Suprapubic skin (tissue), 4 donors: ENCODE measurements at regions not wholly inside any gene's neighbourhood (a gene's known extent, or its start where the extent isn't known, plus 50 kb on each side); places are given as distances from the start of the nearest gene placed in this dataset.

Source experiments
- DNase-seq, 2 donors: peaks; one replicate each; pipeline ENCODE4 v3.0.0-alpha.2; 2019; ENCODE audit warnings: low spot score in 2 of 2
- H3K27ac ChIP-seq: fragments of 200-600 bp; sonication (generic); one replicate; pipeline ENCODE4 v1.5.1; 2019
- H3K27me3 ChIP-seq: fragments of 200-600 bp; sonication (generic); one replicate; pipeline ENCODE4 v1.5.1; 2019
- H3K36me3 ChIP-seq: fragments of 200-600 bp; sonication (generic); one replicate; pipeline ENCODE4 v1.5.1; 2019
- H3K4me1 ChIP-seq: fragments of 200-600 bp; sonication (generic); one replicate; pipeline ENCODE4 v1.5.1; 2019
- H3K4me3 ChIP-seq: fragments of 200-600 bp; sonication (generic); one replicate; pipeline ENCODE4 v1.5.1; 2019; ENCODE audit warnings: mild to moderate bottlenecking
- H3K9me3 ChIP-seq: fragments of 200-600 bp; sonication (generic); one replicate; pipeline ENCODE4 v1.5.1; 2019
- EP300 ChIP-seq: sonication (generic); formaldehyde crosslinking; IDR thresholded peaks from one replicate; pipeline ENCODE4 v1.6.1; 2017; ENCODE audit warnings: antibody characterized with exemption
- POLR2A ChIP-seq, 2 donors: fragments of 450-650 bp; IDR thresholded peaks; one replicate each; pipeline ENCODE4 v1.6.1; 2017; ENCODE audit warnings: antibody characterized with exemption in 2 of 2, mild to moderate bottlenecking in 2 of 2, moderate library complexity in 2 of 2
- POLR2AphosphoS5 ChIP-seq, 3 donors: sonication (generic); formaldehyde crosslinking; IDR thresholded peaks; one replicate each; pipeline ENCODE4 v1.6.1; 2017; ENCODE audit warnings: antibody characterized with exemption in 3 of 3
- WGBS: methylation state at CpG from one replicate; pipeline ENCODE4 v1.1.5; 2018; 5-methylcytosine and 5-hydroxymethylcytosine counted together
- TF ChIP-seq, protein P1 (sequence below), 2 donors: fragments of 200-600 bp in 1 of 2; fragments of 450-650 bp in 1 of 2; sonication (generic) in 1 of 2; IDR thresholded peaks; one replicate each; pipeline ENCODE4 v1.5.1; 2016 to 2019; ENCODE audit warnings: antibody characterized with exemption in 2 of 2, mild to moderate bottlenecking in 1 of 2, moderate library complexity in 1 of 2

DNA sequence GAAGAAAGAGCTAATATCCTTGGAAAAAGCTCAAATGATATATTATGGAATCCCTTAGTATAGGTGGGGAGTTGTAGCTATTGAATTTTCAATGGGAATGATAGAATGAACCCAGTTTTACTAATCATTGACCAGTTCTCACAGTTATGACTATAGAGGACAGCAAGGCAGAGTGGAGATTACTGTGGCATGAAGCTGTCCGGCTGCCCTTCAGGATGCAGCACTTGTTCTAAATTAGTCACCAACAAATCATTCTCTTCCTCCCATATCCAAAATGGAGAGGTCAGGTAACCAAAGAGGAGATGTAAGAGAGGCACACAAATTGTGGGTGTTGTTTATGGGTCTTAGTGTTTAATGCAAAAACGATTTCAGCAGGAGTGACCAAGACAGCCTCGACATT, 1490.0 kb upstream of the MIR17HG start:
- Histone ChIP-seq H3K27ac (no peak overlapping the region), H3K4me1 (no peaks in the 10 kb centered on the region), H3K4me3 (no peak overlapping the region), H3K27me3 (no peaks in the 10 kb centered on the region), H3K36me3 (no peaks in the 10 kb centered on the region), H3K9me3 (no peaks in the 10 kb centered on the region)
- WGBS = 88% methylated on average over 3 of the region's 3 CpGs
- no peak for TF ChIP-seq EP300
- no peak for TF ChIP-seq POLR2AphosphoS5 (IDR thresholded peaks at IDR 0.05)
- TF ChIP-seq, protein P1, sequence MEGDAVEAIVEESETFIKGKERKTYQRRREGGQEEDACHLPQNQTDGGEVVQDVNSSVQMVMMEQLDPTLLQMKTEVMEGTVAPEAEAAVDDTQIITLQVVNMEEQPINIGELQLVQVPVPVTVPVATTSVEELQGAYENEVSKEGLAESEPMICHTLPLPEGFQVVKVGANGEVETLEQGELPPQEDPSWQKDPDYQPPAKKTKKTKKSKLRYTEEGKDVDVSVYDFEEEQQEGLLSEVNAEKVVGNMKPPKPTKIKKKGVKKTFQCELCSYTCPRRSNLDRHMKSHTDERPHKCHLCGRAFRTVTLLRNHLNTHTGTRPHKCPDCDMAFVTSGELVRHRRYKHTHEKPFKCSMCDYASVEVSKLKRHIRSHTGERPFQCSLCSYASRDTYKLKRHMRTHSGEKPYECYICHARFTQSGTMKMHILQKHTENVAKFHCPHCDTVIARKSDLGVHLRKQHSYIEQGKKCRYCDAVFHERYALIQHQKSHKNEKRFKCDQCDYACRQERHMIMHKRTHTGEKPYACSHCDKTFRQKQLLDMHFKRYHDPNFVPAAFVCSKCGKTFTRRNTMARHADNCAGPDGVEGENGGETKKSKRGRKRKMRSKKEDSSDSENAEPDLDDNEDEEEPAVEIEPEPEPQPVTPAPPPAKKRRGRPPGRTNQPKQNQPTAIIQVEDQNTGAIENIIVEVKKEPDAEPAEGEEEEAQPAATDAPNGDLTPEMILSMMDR (IDR thresholded peaks at IDR 0.05) = no peak
- TF ChIP-seq POLR2A (IDR thresholded peaks at IDR 0.05) = no peak
- DNase-seq = no peak

GRCh38 chr13:89862011-89862690, 1485.3 kb upstream of the MIR17HG start:
- no peak overlapping the region for H3K4me3 ChIP-seq
- no peaks in the 10 kb centered on the region for H3K36me3 ChIP-seq
- DNase-seq = no peak
- no peaks in the 10 kb centered on the region for H3K27me3 ChIP-seq
- no peaks in the 10 kb centered on the region for H3K9me3 ChIP-seq
- TF ChIP-seq POLR2AphosphoS5 (IDR thresholded peaks at IDR 0.05) (no peak), POLR2A (IDR thresholded peaks at IDR 0.05) (no peak), EP300 (no peak)
- TF ChIP-seq, protein P1 (IDR thresholded peaks at IDR 0.05) = no peak
- WGBS = 96% methylated on average over 13 of the region's 13 CpGs
- H3K4me1 ChIP-seq = no peaks in the 10 kb centered on the region
- no peak overlapping the region for H3K27ac ChIP-seq

DNA sequence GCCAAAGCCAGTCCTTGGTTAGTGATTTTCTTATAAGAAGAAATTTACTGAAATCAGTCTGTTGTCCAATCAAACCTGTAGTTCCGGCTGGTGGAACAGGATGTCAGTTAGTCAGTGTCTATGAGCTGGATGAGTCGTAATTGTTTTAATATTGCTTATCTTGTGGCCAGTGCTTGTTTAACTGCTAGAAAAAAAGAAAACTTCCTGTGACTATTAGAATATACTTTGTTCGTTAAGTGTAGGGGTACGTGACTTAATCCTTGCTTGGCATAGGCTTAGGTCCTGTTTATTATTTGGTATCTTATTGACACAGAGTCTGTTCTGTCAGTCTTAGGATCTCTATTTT, 1484.8 kb upstream of the MIR17HG start:
- TF ChIP-seq, protein P1 (IDR thresholded peaks at IDR 0.05) = no peak
- no peak for TF ChIP-seq POLR2A (IDR thresholded peaks at IDR 0.05)
- no peak for TF ChIP-seq EP300
- no peak for TF ChIP-seq POLR2AphosphoS5 (IDR thresholded peaks at IDR 0.05)
- Histone ChIP-seq H3K36me3 (no peaks in the 10 kb centered on the region), H3K9me3 (no peaks in the 10 kb centered on the region), H3K27me3 (no peaks in the 10 kb centered on the region), H3K27ac (no peak overlapping the region), H3K4me3 (no peak overlapping the region), H3K4me1 (no peaks in the 10 kb centered on the region)
- 90% methylated on average over 4 of the region's 4 CpGs for WGBS
- DNase-seq = no peak

DNA sequence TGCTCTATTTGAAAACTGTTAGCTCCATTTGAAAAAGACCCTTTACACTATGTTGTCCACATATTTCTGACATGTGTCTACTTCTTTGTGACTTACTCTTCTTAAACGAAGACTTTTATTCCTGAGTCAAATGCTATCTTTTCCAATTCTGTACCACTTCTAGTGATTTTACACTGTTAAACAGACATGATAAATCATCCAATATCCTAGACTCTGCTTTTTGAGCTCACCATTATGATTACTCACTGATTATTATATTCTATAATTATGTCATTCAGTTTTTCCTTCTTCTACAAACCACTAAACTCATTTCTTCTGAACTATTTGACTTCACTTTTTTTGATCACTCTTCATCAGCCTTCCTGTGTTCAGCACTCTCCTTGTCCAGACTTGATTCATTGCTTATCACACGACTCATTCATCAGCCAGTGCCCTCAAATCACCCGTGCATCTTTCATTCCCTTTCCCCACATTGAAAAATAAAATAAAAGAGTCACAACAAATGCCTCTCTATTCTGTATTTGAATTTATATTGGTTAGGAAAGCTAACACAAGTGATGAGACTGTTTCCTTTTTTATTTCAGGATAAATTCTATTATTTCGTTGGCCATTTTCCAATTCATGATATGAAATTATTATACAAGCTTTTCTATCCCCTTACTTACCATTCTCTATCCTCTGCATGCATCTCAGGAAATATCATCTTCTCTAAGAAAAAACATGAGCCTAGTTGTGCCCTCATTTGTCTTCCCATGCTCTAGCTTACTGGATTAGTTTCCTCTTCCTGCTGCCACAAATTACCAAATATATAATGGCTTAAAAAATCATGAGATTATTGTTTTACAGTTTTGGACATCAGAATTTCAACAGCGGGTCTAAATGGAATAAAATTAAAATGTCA, 1482.1 kb upstream of the MIR17HG start:
- H3K4me1 ChIP-seq = no peaks in the 10 kb centered on the region
- H3K27ac ChIP-seq = no peak overlapping the region
- H3K4me3 ChIP-seq = no peak overlapping the region
- H3K36me3 ChIP-seq = no peaks in the 10 kb centered on the region
- TF ChIP-seq POLR2A (IDR thresholded peaks at IDR 0.05) (no peak), EP300 (no peak), POLR2AphosphoS5 (IDR thresholded peaks at IDR 0.05) (no peak)
- TF ChIP-seq, protein P1 (IDR thresholded peaks at IDR 0.05) = no peak
- WGBS = 58% methylated on average over 5 of the region's 5 CpGs
- DNase-seq = no peak
- no peaks in the 10 kb centered on the region for H3K9me3 ChIP-seq
- H3K27me3 ChIP-seq = no peaks in the 10 kb centered on the region

- no peak overlapping the region for H3K27ac ChIP-seq
- DNase-seq = no peak
- no peak overlapping the region for H3K4me3 ChIP-seq
- H3K27me3 ChIP-seq = no peaks in the 10 kb centered on the region
- H3K4me1 ChIP-seq = no peaks in the 10 kb centered on the region
- H3K36me3 ChIP-seq = no peaks in the 10 kb centered on the region
- H3K9me3 ChIP-seq = peaks cover 3% of the 10 kb centered on the region
- WGBS = 82% methylated on average over 1 of the region's 1 CpG
- TF ChIP-seq EP300 (no peak), POLR2A (IDR thresholded peaks at IDR 0.05) (no peak), POLR2AphosphoS5 (IDR thresholded peaks at IDR 0.05) (no peak)
- TF ChIP-seq, protein P1 (IDR thresholded peaks at IDR 0.05) = no peak
Measured at GRCh38 chr13:89869312-89869711, 1478.2 kb upstream of the MIR17HG start.
